GM23248 (cell line): ENCODE measurements at regions not wholly inside any gene's neighbourhood (a gene's known extent, or its start where the extent isn't known, plus 50 kb on each side); places are given as distances from the start of the nearest gene placed in this dataset.

Experiments used
- EZH2 ChIP-seq: fragments of 200-600 bp; sonication (generic); IDR thresholded peaks from 2 replicates; pipeline ENCODE4 v1.6.1; 2018; ENCODE audit warnings: antibody characterized with exemption, mild to moderate bottlenecking; ENCODE audit not compliant: insufficient read depth, poor library complexity, severe bottlenecking
- EZH2phosphoT487 ChIP-seq: fragments of 200-600 bp; sonication (generic); IDR thresholded peaks from 2 replicates; pipeline ENCODE4 v1.6.1; 2018; ENCODE audit warnings: antibody characterized with exemption, moderate library complexity, mild to moderate bottlenecking, low read depth; ENCODE audit not compliant: insufficient read depth

- TF ChIP-seq EZH2 (no peak), EZH2phosphoT487 (no peak)
Observed at GRCh38 chr17:77782611-77783010, 175.9 kb upstream of the TNRC6C start.
